Natural killer cell (primary cell): ENCODE measurements at regions not wholly inside any gene's neighbourhood (a gene's known extent, or its start where the extent isn't known, plus 50 kb on each side); places are given as distances from the start of the nearest gene placed in this dataset.
"Not testable (repeated sequence)": the region's sequence is repeated elsewhere in the genome, so short reads cannot be mapped to it uniquely, and the experiment has no call there.

Source experiments
- ATAC-seq, 3 donors: fragments of 150-1000 bp in 2 of 3; fragments of 200-7000 bp in 1 of 3; cut with Tn5 transposase; 1 replicate in 1 of 3; 2 replicates in 2 of 3; pipeline ENCODE4 v1.10.0; 2021; ENCODE audit warnings: mild to moderate bottlenecking in 2 of 3, moderate library complexity in 2 of 3
- DNase-seq, 2 donors: peaks; one replicate each; pipeline versions ENCODE4 v3.0.0 to v3.0.0-alpha.2; 2013 to 2021; ENCODE audit warnings: mixed read lengths in 1 of 2
- H3K27ac ChIP-seq: one replicate; pipeline ENCODE4 v1.5.1; 2013; ENCODE audit warnings: mild to moderate bottlenecking, low read length
- H3K27me3 ChIP-seq: one replicate; pipeline ENCODE4 v1.6.1; 2013; ENCODE audit warnings: low read length; ENCODE audit not compliant: control insufficient read depth, insufficient read depth
- H3K36me3 ChIP-seq: one replicate; pipeline ENCODE4 v1.6.1; 2013; ENCODE audit warnings: low read length; ENCODE audit not compliant: control insufficient read depth, insufficient read depth
- H3K4me1 ChIP-seq: one replicate; pipeline ENCODE4 v1.6.1; 2013; ENCODE audit warnings: low read length; ENCODE audit not compliant: control insufficient read depth, insufficient read depth
- H3K4me3 ChIP-seq: one replicate; pipeline ENCODE4 v1.5.1; 2013; ENCODE audit warnings: low read length
- H3K9me3 ChIP-seq: one replicate; pipeline ENCODE4 v1.6.1; 2013; ENCODE audit warnings: low read length; ENCODE audit not compliant: control insufficient read depth, insufficient read depth
- H3K27ac Mint-ChIP-seq, 2 donors: one replicate each; pipeline ENCODE4 v1.8.0; 2022; ENCODE audit warnings: mild to moderate bottlenecking in 2 of 2, mixed read lengths in 2 of 2, moderate library complexity in 1 of 2
- H3K27me3 Mint-ChIP-seq, 2 donors: one replicate each; pipeline ENCODE4 v1.8.0; 2022; ENCODE audit warnings: low read depth in 2 of 2, mixed read lengths in 2 of 2
- H3K36me3 Mint-ChIP-seq: one replicate; pipeline ENCODE4 v1.8.0; 2022; ENCODE audit warnings: mixed read lengths
- H3K4me1 Mint-ChIP-seq, 2 donors: one replicate each; pipeline ENCODE4 v1.8.0; 2022; ENCODE audit warnings: mixed read lengths in 2 of 2
- H3K4me3 Mint-ChIP-seq: one replicate; pipeline ENCODE4 v1.8.0; 2022; ENCODE audit warnings: mild to moderate bottlenecking, moderate library complexity, mixed read lengths
- H3K9me3 Mint-ChIP-seq, 2 donors: one replicate each; pipeline ENCODE4 v1.8.0; 2022; ENCODE audit warnings: mixed read lengths in 2 of 2
- WGBS: methylation state at CpG from one replicate; pipeline ENCODE4 v1.1.7; 2013; ENCODE audit warnings: missing lambda C conversion rate; ENCODE audit not compliant: insufficient coverage; 5-methylcytosine and 5-hydroxymethylcytosine counted together
- intact Hi-C: fragments of 100-400 bp; cut with micrococcal nuclease; formaldehyde crosslinking; loops from one replicate; pipeline ENCODE4 v1.14.2; 2022
- TF ChIP-seq, protein P1 (sequence below): fragments of 200-600 bp; IDR thresholded peaks from one replicate; pipeline ENCODE4 v1.8.0; 2022; ENCODE audit warnings: antibody characterized with exemption

DNA sequence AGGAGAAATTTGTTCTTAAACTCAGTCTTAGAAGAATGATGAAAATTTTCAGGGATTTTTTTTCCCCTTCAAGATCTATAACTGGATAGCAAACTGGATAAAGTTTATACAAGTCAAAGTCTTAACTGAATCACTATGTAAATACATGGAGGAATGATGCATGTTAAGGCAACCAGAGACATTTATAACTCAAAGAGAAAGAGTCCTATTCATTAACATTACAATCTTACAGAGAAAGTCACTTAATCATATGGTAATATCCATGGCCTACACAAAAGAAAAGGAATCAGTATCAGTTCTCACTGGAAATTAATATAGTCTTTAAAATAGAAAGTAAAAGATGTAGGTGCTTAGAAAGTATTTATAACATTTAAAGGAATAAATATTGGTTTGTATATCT lies 869.1 kb downstream of the TBL1XR1 start:
- Histone ChIP-seq H3K9me3 (peaks cover 5% of the 10 kb centered on the region), H3K27ac (no peak overlapping the region), H3K4me3 (no peak overlapping the region), H3K36me3 (no peaks in the 10 kb centered on the region), H3K27me3 (no peaks in the 10 kb centered on the region), H3K4me1 (no peaks in the 10 kb centered on the region)
- Mint-ChIP-seq H3K9me3 (peaks cover 16 to 30% of the 10 kb centered on the region in 2 donors), H3K4me3 (no peak overlapping the region), H3K27me3 (no peaks in the 10 kb centered on the region), H3K27ac (no peak overlapping the region), H3K36me3 (no peaks in the 10 kb centered on the region), H3K4me1 (no peaks in the 10 kb centered on the region)
- TF ChIP-seq, protein P1, sequence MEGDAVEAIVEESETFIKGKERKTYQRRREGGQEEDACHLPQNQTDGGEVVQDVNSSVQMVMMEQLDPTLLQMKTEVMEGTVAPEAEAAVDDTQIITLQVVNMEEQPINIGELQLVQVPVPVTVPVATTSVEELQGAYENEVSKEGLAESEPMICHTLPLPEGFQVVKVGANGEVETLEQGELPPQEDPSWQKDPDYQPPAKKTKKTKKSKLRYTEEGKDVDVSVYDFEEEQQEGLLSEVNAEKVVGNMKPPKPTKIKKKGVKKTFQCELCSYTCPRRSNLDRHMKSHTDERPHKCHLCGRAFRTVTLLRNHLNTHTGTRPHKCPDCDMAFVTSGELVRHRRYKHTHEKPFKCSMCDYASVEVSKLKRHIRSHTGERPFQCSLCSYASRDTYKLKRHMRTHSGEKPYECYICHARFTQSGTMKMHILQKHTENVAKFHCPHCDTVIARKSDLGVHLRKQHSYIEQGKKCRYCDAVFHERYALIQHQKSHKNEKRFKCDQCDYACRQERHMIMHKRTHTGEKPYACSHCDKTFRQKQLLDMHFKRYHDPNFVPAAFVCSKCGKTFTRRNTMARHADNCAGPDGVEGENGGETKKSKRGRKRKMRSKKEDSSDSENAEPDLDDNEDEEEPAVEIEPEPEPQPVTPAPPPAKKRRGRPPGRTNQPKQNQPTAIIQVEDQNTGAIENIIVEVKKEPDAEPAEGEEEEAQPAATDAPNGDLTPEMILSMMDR, result no peak
- DNase-seq (no peak), ATAC-seq (no peak)
- intact Hi-C loops, result no loop called here

DNA sequence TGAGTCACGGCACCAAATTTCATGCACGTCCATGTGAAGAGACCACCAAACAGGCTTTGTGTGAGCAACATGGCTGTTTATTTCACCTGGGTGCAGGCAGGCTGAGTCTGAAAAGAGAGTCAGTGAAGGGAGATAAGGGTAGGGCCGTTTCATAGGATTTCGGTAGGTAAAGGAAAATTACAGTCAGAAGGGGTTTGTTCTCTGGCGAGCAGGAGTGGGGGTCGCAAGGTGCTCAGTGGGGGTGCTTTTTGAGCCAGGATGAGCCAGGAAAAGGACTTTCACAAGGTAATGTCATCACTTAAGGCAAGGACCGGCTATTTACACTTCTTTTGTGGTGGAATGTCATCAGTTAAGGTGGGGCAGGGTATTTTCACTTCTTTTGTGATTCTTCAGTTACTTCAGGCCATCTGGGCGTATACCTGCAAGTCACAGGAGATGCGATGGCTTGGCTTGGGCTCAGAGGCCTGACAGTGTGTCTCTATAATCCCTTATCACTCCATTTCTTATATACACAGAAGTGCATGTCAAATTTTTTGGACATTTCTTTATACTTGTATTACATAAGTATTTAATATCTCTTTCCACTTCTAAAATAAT lies 870.3 kb downstream of the TBL1XR1 start:
- peaks cover 19 to 30% of the 10 kb centered on the region in 2 donors for H3K9me3 Mint-ChIP-seq
- ATAC-seq, result not testable (repeated sequence)

DNA sequence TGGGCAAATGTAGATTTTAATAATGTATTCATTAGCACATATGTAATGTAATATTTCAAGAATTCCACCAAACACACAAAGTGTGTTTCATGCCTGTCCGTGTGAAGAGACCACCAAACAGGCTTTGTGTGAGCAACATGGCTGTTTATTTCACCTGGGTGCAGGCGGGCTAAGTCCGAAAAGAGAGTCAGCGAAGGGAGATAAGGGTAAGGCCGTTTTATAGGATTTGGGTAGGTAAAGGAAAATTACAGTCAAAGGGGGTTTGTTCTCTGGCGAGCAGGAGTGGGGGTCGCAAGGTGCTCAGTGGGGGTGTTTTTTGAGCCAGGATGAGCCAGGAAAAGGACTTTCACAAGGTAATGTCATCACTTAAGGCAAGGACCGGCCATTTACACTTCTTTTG lies 875.8 kb downstream of the TBL1XR1 start:
- H3K27ac ChIP-seq, H3K36me3 ChIP-seq, H3K36me3 Mint-ChIP-seq, H3K27me3 ChIP-seq, DNase-seq, H3K27ac Mint-ChIP-seq, intact Hi-C loops, H3K27me3 Mint-ChIP-seq, ATAC-seq, H3K4me3 Mint-ChIP-seq, H3K4me1 ChIP-seq, H3K4me3 ChIP-seq, H3K9me3 ChIP-seq, H3K4me1 Mint-ChIP-seq: not testable (repeated sequence)
- WGBS, result 74% methylated on average over 5 of the region's 8 CpGs
- H3K9me3 Mint-ChIP-seq, result peaks cover 20 to 42% of the 10 kb centered on the region in 2 donors

More for the DNA sequence above, 870.3 kb downstream of the TBL1XR1 start:
- H3K4me1 Mint-ChIP-seq, intact Hi-C loops, H3K36me3 Mint-ChIP-seq, H3K27me3 Mint-ChIP-seq, H3K9me3 ChIP-seq, H3K4me1 ChIP-seq, H3K27ac ChIP-seq, H3K27ac Mint-ChIP-seq, H3K4me3 Mint-ChIP-seq, DNase-seq, H3K36me3 ChIP-seq, H3K4me3 ChIP-seq, H3K27me3 ChIP-seq: not testable (repeated sequence)
- 86% methylated on average over 4 of the region's 9 CpGs for WGBS

DNA sequence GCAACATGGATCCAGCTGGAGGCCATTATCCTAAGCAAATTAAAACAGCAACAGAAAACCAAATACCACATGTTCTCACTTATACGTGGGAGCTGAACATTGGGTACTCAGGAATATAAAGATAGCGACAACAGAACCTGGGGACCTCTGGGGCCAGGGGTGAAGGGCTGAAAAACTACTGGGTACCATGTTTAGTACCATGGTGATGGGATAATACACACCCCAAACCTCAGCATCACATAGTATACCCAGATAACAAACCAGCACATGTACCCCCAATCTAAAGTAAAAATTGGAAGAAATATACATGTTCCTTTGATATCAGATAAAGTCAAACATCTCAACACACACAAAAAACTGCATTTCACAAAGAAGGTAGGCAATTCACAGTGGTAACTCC lies 876.2 kb downstream of the TBL1XR1 start:
- Mint-ChIP-seq H3K36me3 (no peaks in the 10 kb centered on the region), H3K27me3 (no peaks in the 10 kb centered on the region), H3K4me1 (no peaks in the 10 kb centered on the region), H3K4me3 (no peak overlapping the region), H3K27ac (no peak overlapping the region), H3K9me3 (peaks cover 20 to 41% of the 10 kb centered on the region in 2 donors)
- H3K4me3 ChIP-seq, result no peak overlapping the region
- DNase-seq (no peak), ATAC-seq (no peak)
- 85% methylated on average over 2 of the region's 2 CpGs for WGBS
- no peaks in the 10 kb centered on the region for H3K36me3 ChIP-seq
- intact Hi-C loops, result no loop called here
- H3K9me3 ChIP-seq, result no peaks in the 10 kb centered on the region
- H3K4me1 ChIP-seq, result no peaks in the 10 kb centered on the region
- H3K27ac ChIP-seq, result no peak overlapping the region
- no peaks in the 10 kb centered on the region for H3K27me3 ChIP-seq
- TF ChIP-seq, protein P1, result no peak
